WTC11 (cell line): ENCODE measurements at regions not wholly inside any gene's neighbourhood (a gene's known extent, or its start where the extent isn't known, plus 50 kb on each side); places are given as distances from the start of the nearest gene placed in this dataset.

Source experiments
- ATAC-seq: fragments of 200-7000 bp; cut with Tn5 transposase; 2 replicates; pipeline ENCODE4 v1.10.0; 2021; ENCODE audit warnings: mild to moderate bottlenecking, moderate library complexity
- CTCF ChIA-PET: fragments of 300-600 bp; sonication (Branson Sonifier 250); formaldehyde crosslinking; loops from one replicate; lab custom pipeline; 2021; ENCODE audit warnings: antibody characterized with exemption; lab: Charles Lee
- POLR2A ChIA-PET: fragments of 350-600 bp; sonication (Branson Sonifier 250); formaldehyde crosslinking; loops from one replicate; lab custom pipeline; 2021; ENCODE audit warnings: antibody characterized with exemption; lab: Charles Lee
- DNase-seq: peaks from one replicate; pipeline ENCODE4 v3.0.0; 2021; ENCODE audit warnings: low spot score
- H3K27ac Mint-ChIP-seq: 2 replicates; pipeline ENCODE4 v1.8.0; 2021; ENCODE audit warnings: mixed read lengths
- H3K27me3 Mint-ChIP-seq: 2 replicates; pipeline ENCODE4 v1.8.0; 2021; ENCODE audit warnings: low read depth, mild to moderate bottlenecking, moderate library complexity, mixed read lengths
- H3K36me3 Mint-ChIP-seq: 2 replicates; pipeline ENCODE4 v1.8.0; 2021; ENCODE audit warnings: mixed read lengths
- H3K4me1 Mint-ChIP-seq: 2 replicates; pipeline ENCODE4 v1.8.0; 2022; ENCODE audit warnings: mixed read lengths
- H3K4me3 Mint-ChIP-seq: 2 replicates; pipeline ENCODE4 v1.8.0; 2021; ENCODE audit warnings: mild to moderate bottlenecking, moderate library complexity, mixed read lengths
- H3K9me3 Mint-ChIP-seq: 2 replicates; pipeline ENCODE4 v1.8.0; 2021; ENCODE audit warnings: mixed read lengths
- EMX1 ChIP-seq: fragments of 250-450 bp; sonication (Bioruptor Pico); IDR thresholded peaks from 2 replicates; pipeline ENCODE4 v1.8.0; 2021; ENCODE audit warnings: mild to moderate bottlenecking
- ESRRA ChIP-seq: sonication (generic); formaldehyde crosslinking; IDR thresholded peaks from 2 replicates; pipeline ENCODE4 v1.8.1; 2022; ENCODE audit warnings: mild to moderate bottlenecking, missing genetic modification reagents, borderline replicate concordance
- FOXK1 ChIP-seq: sonication (generic); formaldehyde crosslinking; IDR thresholded peaks from 2 replicates; pipeline ENCODE4 v1.8.0; 2022; ENCODE audit warnings: mild to moderate bottlenecking, moderate library complexity, missing genetic modification reagents
- GRHL2 ChIP-seq: fragments of 250-450 bp; sonication (Bioruptor Pico); IDR thresholded peaks from 2 replicates; pipeline ENCODE4 v1.8.0; 2022; ENCODE audit warnings: mild to moderate bottlenecking, moderate library complexity; ENCODE audit not compliant: insufficient replicate concordance, severe bottlenecking
- JAZF1 ChIP-seq: fragments of 250-450 bp; sonication (Bioruptor Pico); IDR thresholded peaks from 2 replicates; pipeline ENCODE4 v1.9.0; 2021; ENCODE audit warnings: moderate library complexity, mild to moderate bottlenecking, inconsistent platforms
- JUN ChIP-seq: sonication (generic); formaldehyde crosslinking; IDR thresholded peaks from 2 replicates; pipeline ENCODE4 v1.8.0; 2023; ENCODE audit warnings: mild to moderate bottlenecking, missing genetic modification reagents
- KAT7 ChIP-seq: sonication (generic); formaldehyde crosslinking; IDR thresholded peaks from 2 replicates; pipeline ENCODE4 v1.8.1; 2023; ENCODE audit warnings: missing genetic modification reagents, mild to moderate bottlenecking, borderline replicate concordance
- NFYB ChIP-seq: sonication (generic); formaldehyde crosslinking; conservative IDR thresholded peaks from 2 replicates; pipeline ENCODE4 v1.8.0; 2022; ENCODE audit warnings: low read depth, missing genetic modification reagents
- PRRX2 ChIP-seq: fragments of 250-450 bp; sonication (Bioruptor Pico); IDR thresholded peaks from 2 replicates; pipeline ENCODE4 v1.8.0; 2021; ENCODE audit warnings: mild to moderate bottlenecking
- SOX15 ChIP-seq: fragments of 250-450 bp; sonication (Bioruptor Pico); IDR thresholded peaks from 2 replicates; pipeline ENCODE4 v1.9.0; 2021; ENCODE audit warnings: mild to moderate bottlenecking
- TEAD1 ChIP-seq: sonication (generic); formaldehyde crosslinking; IDR thresholded peaks from 2 replicates; pipeline ENCODE4 v1.8.0; 2022; ENCODE audit warnings: mild to moderate bottlenecking, missing genetic modification reagents
- ZNF263 ChIP-seq: sonication (generic); formaldehyde crosslinking; IDR thresholded peaks from 2 replicates; pipeline ENCODE4 v1.8.1; 2022; ENCODE audit warnings: low read depth, mild to moderate bottlenecking, moderate library complexity, missing genetic modification reagents
- TF ChIP-seq, protein P1 (sequence below): fragments of 250-450 bp; sonication (Bioruptor Pico); IDR thresholded peaks from 2 replicates; pipeline ENCODE4 v1.9.0; 2021; ENCODE audit warnings: mild to moderate bottlenecking
- TF ChIP-seq, protein P2 (sequence below): sonication (generic); formaldehyde crosslinking; IDR thresholded peaks from 2 replicates; pipeline ENCODE4 v1.8.1; 2023; ENCODE audit warnings: mild to moderate bottlenecking, missing genetic modification reagents
- TF ChIP-seq, protein P3 (sequence below): sonication (generic); formaldehyde crosslinking; IDR thresholded peaks from 2 replicates; pipeline ENCODE4 v1.8.0; 2022; ENCODE audit warnings: mild to moderate bottlenecking, missing genetic modification reagents
- TF ChIP-seq, protein P4 (sequence below): sonication (generic); formaldehyde crosslinking; IDR thresholded peaks from 2 replicates; pipeline ENCODE4 v1.8.1; 2023; ENCODE audit warnings: mild to moderate bottlenecking, missing genetic modification reagents, borderline replicate concordance
- TF ChIP-seq, protein P5 (sequence below): sonication (generic); formaldehyde crosslinking; IDR thresholded peaks from 2 replicates; pipeline ENCODE4 v1.8.1; 2023; ENCODE audit warnings: mild to moderate bottlenecking, missing genetic modification reagents, moderate library complexity
- TF ChIP-seq, protein P6 (sequence below): fragments of 200-600 bp; IDR thresholded peaks from 2 replicates; pipeline ENCODE4 v1.8.0; 2022; ENCODE audit warnings: antibody characterized with exemption

DNA sequence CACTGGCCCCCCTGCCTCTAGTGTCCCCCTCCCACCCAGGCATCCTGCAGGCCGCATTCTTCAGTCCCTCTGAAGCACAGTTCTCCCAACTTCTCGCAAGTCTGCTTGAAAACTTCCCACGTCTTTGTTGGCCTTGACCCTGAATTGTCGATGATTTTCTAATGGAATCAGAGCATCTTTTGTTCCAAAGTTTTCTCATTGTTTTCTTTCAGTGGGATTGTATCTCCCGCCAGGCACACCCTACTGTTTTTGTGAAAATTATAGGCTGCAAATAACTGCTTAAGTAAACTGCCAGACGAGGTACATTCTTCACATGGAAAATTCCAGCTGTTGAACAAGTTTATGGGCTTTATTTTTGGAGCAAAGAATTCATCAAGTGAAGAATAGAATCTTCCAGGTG lies 122.6 kb upstream of the SLC25A48 start:
- no peak for TF ChIP-seq PRRX2 (CRISPR knock-in tag)
- TF ChIP-seq, protein P1, sequence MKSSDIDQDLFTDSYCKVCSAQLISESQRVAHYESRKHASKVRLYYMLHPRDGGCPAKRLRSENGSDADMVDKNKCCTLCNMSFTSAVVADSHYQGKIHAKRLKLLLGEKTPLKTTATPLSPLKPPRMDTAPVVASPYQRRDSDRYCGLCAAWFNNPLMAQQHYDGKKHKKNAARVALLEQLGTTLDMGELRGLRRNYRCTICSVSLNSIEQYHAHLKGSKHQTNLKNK (CRISPR knock-in tag): no peak
- TF ChIP-seq, protein P2, sequence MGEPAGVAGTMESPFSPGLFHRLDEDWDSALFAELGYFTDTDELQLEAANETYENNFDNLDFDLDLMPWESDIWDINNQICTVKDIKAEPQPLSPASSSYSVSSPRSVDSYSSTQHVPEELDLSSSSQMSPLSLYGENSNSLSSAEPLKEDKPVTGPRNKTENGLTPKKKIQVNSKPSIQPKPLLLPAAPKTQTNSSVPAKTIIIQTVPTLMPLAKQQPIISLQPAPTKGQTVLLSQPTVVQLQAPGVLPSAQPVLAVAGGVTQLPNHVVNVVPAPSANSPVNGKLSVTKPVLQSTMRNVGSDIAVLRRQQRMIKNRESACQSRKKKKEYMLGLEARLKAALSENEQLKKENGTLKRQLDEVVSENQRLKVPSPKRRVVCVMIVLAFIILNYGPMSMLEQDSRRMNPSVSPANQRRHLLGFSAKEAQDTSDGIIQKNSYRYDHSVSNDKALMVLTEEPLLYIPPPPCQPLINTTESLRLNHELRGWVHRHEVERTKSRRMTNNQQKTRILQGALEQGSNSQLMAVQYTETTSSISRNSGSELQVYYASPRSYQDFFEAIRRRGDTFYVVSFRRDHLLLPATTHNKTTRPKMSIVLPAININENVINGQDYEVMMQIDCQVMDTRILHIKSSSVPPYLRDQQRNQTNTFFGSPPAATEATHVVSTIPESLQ (CRISPR knock-in tag): no peak
- TF ChIP-seq FOXK1 (CRISPR knock-in tag): no peak
- TF ChIP-seq, protein P3, sequence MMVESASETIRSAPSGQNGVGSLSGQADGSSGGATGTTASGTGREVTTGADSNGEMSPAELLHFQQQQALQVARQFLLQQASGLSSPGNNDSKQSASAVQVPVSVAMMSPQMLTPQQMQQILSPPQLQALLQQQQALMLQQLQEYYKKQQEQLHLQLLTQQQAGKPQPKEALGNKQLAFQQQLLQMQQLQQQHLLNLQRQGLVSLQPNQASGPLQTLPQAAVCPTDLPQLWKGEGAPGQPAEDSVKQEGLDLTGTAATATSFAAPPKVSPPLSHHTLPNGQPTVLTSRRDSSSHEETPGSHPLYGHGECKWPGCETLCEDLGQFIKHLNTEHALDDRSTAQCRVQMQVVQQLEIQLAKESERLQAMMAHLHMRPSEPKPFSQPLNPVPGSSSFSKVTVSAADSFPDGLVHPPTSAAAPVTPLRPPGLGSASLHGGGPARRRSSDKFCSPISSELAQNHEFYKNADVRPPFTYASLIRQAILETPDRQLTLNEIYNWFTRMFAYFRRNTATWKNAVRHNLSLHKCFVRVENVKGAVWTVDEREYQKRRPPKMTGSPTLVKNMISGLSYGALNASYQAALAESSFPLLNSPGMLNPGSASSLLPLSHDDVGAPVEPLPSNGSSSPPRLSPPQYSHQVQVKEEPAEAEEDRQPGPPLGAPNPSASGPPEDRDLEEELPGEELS (CRISPR knock-in tag): no peak
- no peak for TF ChIP-seq ZNF263 (CRISPR knock-in tag)
- TF ChIP-seq, protein P4, sequence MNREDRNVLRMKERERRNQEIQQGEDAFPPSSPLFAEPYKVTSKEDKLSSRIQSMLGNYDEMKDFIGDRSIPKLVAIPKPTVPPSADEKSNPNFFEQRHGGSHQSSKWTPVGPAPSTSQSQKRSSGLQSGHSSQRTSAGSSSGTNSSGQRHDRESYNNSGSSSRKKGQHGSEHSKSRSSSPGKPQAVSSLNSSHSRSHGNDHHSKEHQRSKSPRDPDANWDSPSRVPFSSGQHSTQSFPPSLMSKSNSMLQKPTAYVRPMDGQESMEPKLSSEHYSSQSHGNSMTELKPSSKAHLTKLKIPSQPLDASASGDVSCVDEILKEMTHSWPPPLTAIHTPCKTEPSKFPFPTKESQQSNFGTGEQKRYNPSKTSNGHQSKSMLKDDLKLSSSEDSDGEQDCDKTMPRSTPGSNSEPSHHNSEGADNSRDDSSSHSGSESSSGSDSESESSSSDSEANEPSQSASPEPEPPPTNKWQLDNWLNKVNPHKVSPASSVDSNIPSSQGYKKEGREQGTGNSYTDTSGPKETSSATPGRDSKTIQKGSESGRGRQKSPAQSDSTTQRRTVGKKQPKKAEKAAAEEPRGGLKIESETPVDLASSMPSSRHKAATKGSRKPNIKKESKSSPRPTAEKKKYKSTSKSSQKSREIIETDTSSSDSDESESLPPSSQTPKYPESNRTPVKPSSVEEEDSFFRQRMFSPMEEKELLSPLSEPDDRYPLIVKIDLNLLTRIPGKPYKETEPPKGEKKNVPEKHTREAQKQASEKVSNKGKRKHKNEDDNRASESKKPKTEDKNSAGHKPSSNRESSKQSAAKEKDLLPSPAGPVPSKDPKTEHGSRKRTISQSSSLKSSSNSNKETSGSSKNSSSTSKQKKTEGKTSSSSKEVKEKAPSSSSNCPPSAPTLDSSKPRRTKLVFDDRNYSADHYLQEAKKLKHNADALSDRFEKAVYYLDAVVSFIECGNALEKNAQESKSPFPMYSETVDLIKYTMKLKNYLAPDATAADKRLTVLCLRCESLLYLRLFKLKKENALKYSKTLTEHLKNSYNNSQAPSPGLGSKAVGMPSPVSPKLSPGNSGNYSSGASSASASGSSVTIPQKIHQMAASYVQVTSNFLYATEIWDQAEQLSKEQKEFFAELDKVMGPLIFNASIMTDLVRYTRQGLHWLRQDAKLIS (CRISPR knock-in tag): no peak
- TF ChIP-seq, protein P5, sequence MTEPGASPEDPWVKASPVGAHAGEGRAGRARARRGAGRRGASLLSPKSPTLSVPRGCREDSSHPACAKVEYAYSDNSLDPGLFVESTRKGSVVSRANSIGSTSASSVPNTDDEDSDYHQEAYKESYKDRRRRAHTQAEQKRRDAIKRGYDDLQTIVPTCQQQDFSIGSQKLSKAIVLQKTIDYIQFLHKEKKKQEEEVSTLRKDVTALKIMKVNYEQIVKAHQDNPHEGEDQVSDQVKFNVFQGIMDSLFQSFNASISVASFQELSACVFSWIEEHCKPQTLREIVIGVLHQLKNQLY: no peak
- TF ChIP-seq JAZF1 (CRISPR knock-in tag): no peak
- no peak for TF ChIP-seq NFYB
- TF ChIP-seq GRHL2: no peak
- no peak for TF ChIP-seq EMX1 (CRISPR knock-in tag)
- TF ChIP-seq TEAD1: no peak
- ATAC-seq: no peak
- Mint-ChIP-seq H3K27ac (no peak overlapping the region), H3K9me3 (no peaks in the 10 kb centered on the region), H3K4me1 (peaks cover 14% of the 10 kb centered on the region), H3K36me3 (no peaks in the 10 kb centered on the region), H3K27me3 (peaks cover 4% of the 10 kb centered on the region; the same call in 1 of the 2 replicates), H3K4me3 (no peak overlapping the region)
- ChIA-PET CTCF (interaction anchor here (1.1 kb wide), 1 partner anchor 249 kb away, joined by 3 read pairs; no protein-coding TSS in a partner anchor), POLR2A (no interaction called here)
- no peak for DNase-seq

DNA sequence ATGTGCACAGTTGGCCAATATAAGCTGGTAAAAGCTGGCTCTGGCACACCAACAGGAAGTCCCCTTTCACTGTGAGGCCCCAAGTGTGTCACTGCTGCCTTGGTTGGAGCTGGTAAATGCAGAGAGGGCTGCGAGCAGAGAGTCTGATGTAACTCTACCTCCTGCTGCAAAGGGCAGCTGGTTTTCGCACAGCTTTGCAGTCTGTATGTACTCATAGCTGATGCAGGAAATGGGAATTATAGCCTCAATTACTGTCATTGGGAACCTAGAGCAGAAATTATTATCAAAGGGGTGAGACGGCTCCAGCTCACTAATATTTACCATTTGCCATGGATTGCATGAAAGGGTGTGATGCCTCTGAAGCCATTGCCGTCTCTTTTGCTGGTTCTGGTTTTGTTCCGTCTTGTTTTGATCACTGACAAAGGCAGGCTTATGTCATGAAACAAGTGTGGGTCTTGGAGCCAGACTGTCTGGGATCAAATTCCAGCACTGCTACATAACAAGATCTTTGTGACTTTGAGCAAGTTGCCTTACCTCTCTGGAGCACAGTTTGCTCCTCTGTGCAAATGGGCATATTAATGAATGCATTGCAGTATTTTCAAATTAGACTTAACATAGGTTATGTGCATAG lies 124.3 kb upstream of the SLC25A48 start:
- H3K4me3 Mint-ChIP-seq: no peak overlapping the region
- CTCF ChIA-PET: interaction anchor here (0.7 to 1.8 kb wide), 2 partner anchors 19 to 144 kb away, joined by 3 to 9 read pairs; no protein-coding TSS in a partner anchor
- no peaks in the 10 kb centered on the region for H3K36me3 Mint-ChIP-seq
- TF ChIP-seq, protein P6, sequence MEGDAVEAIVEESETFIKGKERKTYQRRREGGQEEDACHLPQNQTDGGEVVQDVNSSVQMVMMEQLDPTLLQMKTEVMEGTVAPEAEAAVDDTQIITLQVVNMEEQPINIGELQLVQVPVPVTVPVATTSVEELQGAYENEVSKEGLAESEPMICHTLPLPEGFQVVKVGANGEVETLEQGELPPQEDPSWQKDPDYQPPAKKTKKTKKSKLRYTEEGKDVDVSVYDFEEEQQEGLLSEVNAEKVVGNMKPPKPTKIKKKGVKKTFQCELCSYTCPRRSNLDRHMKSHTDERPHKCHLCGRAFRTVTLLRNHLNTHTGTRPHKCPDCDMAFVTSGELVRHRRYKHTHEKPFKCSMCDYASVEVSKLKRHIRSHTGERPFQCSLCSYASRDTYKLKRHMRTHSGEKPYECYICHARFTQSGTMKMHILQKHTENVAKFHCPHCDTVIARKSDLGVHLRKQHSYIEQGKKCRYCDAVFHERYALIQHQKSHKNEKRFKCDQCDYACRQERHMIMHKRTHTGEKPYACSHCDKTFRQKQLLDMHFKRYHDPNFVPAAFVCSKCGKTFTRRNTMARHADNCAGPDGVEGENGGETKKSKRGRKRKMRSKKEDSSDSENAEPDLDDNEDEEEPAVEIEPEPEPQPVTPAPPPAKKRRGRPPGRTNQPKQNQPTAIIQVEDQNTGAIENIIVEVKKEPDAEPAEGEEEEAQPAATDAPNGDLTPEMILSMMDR: no peak
- no peak for TF ChIP-seq SOX15 (CRISPR knock-in tag)
- TF ChIP-seq JUN (CRISPR knock-in tag): no peak
- no peak for TF ChIP-seq GRHL2
- TF ChIP-seq ESRRA (CRISPR knock-in tag): no peak
- no peak for TF ChIP-seq KAT7 (CRISPR knock-in tag)
- TF ChIP-seq, all 79 proteins: peak for 0
- Mint-ChIP-seq H3K4me1 (peaks cover 7% of the 10 kb centered on the region), H3K27me3 (peaks cover 4% of the 10 kb centered on the region; the same call in 1 of the 2 replicates), H3K27ac (no peak overlapping the region), H3K9me3 (no peaks in the 10 kb centered on the region)
- POLR2A ChIA-PET: no interaction called here
- DNase-seq (no peak), ATAC-seq (no peak)
